ENCODE measurements at regions not wholly inside any gene's neighbourhood (a gene's known extent, or its start where the extent isn't known, plus 50 kb on each side); places are given as distances from the start of the nearest gene placed in this dataset.

GRCh38 chr1:106049595-106049994, 1006.9 kb upstream of the PRMT6 start:
- TF ChIP-seq, protein P1, sequence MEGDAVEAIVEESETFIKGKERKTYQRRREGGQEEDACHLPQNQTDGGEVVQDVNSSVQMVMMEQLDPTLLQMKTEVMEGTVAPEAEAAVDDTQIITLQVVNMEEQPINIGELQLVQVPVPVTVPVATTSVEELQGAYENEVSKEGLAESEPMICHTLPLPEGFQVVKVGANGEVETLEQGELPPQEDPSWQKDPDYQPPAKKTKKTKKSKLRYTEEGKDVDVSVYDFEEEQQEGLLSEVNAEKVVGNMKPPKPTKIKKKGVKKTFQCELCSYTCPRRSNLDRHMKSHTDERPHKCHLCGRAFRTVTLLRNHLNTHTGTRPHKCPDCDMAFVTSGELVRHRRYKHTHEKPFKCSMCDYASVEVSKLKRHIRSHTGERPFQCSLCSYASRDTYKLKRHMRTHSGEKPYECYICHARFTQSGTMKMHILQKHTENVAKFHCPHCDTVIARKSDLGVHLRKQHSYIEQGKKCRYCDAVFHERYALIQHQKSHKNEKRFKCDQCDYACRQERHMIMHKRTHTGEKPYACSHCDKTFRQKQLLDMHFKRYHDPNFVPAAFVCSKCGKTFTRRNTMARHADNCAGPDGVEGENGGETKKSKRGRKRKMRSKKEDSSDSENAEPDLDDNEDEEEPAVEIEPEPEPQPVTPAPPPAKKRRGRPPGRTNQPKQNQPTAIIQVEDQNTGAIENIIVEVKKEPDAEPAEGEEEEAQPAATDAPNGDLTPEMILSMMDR (conservative IDR thresholded peaks at IDR 0.05; ENCODE audit: low read length): no peak
- TF ChIP-seq EZH2phosphoT487 (IDR thresholded peaks at IDR 0.05; ENCODE audit: borderline replicate concordance, low read depth, low read length): no peak

Measured in OCI-LY7 (cell line).